ENCODE measurements at regions not wholly inside any gene's neighbourhood (a gene's known extent, or its start where the extent isn't known, plus 50 kb on each side); places are given as distances from the start of the nearest gene placed in this dataset.

GRCh38 chr2:118696786-118697465 lies 150.5 kb downstream of the EN1 start:
- DNase-seq, result no peak

GRCh38 chr2:118693287-118693822 lies 154.1 kb downstream of the EN1 start:
- DNase-seq, result no peak

GRCh38 chr2:118689874-118690273 lies 157.6 kb downstream of the EN1 start:
- DNase-seq, result no peak

- DNase-seq, result no peak
Observed at GRCh38 chr2:118689456-118689855, 158.0 kb downstream of the EN1 start.

GRCh38 chr2:118689033-118689432 lies 158.4 kb downstream of the EN1 start:
- DNase-seq, result no peak

- DNase-seq, result no peak
Observed at GRCh38 chr2:118687698-118688097, 159.8 kb downstream of the EN1 start.

GRCh38 chr2:118687192-118687591 lies 160.3 kb downstream of the EN1 start:
- DNase-seq, result no peak

GRCh38 chr2:118686346-118686745 lies 161.1 kb downstream of the EN1 start:
- no peak for DNase-seq

GRCh38 chr2:118683460-118683859 lies 164.0 kb downstream of the EN1 start:
- DNase-seq, result no peak

GRCh38 chr2:118678985-118679384 lies 168.5 kb downstream of the EN1 start:
- no peak for DNase-seq

GRCh38 chr2:118677546-118677945 lies 169.9 kb downstream of the EN1 start:
- no peak for DNase-seq

GRCh38 chr2:118675531-118675930 lies 171.9 kb downstream of the EN1 start:
- no peak for DNase-seq

GRCh38 chr2:118672571-118673158 lies 174.8 kb downstream of the EN1 start:
- no peak for DNase-seq

- DNase-seq, result no peak
Observed at GRCh38 chr2:118671701-118672454, 175.6 kb downstream of the EN1 start.

- no peak for DNase-seq
Observed at GRCh38 chr2:118670838-118671237, 176.6 kb downstream of the EN1 start.

GRCh38 chr2:118670276-118670675 lies 177.2 kb downstream of the EN1 start:
- no peak for DNase-seq

- DNase-seq, result no peak
Observed at GRCh38 chr2:118669654-118670053, 177.8 kb downstream of the EN1 start.

- DNase-seq, result no peak
Observed at GRCh38 chr2:118668431-118669424, 178.7 kb downstream of the EN1 start.

- no peak for DNase-seq
Observed at GRCh38 chr2:118667964-118668363, 179.5 kb downstream of the EN1 start.

- DNase-seq, result no peak
Observed at GRCh38 chr2:118667348-118667747, 180.1 kb downstream of the EN1 start.

GRCh38 chr2:118665784-118666529 lies 181.5 kb downstream of the EN1 start:
- DNase-seq, result no peak

- no peak for DNase-seq
Observed at GRCh38 chr2:118661179-118661578, 186.3 kb downstream of the EN1 start.
